ENCODE measurements at regions not wholly inside any gene's neighbourhood (a gene's known extent, or its start where the extent isn't known, plus 50 kb on each side); places are given as distances from the start of the nearest gene placed in this dataset.

GRCh38 chr14:26157517-26157916 lies 440.3 kb downstream of the NOVA1 start:
- Histone ChIP-seq H3F3A (replicated peaks; ENCODE audit: insufficient read depth) (no peaks in the 10 kb centered on the region), H3K9me2 (no peaks in the 10 kb centered on the region), H4K20me1 (ENCODE audit: insufficient read depth) (no peaks in the 10 kb centered on the region), H3K9me3 (no peaks in the 10 kb centered on the region), H3K27ac (ENCODE audit: low read depth in 2 of 2, low read length in 1 of 2) (no peak overlapping the region), H3K27me3 (ENCODE audit: insufficient read depth) (no peaks in the 10 kb centered on the region), H2AFZ (ENCODE audit: low read depth) (no peak overlapping the region), H3K9ac (no peak overlapping the region), H3K4me2 (no peak overlapping the region), H3K79me2 (ENCODE audit: insufficient read depth) (no peaks in the 10 kb centered on the region), H3K36me3 (replicated peaks in 1 of 2; ENCODE audit: control insufficient read depth in 1 of 2, insufficient read depth in 2 of 2, low read length in 1 of 2) (no peaks in the 10 kb centered on the region), H3K4me3 (ENCODE audit: low read depth in 2 of 2, low read length in 1 of 2) (no peak overlapping the region), H3K4me1 (ENCODE audit: control insufficient read depth in 1 of 2, insufficient read depth in 2 of 2, low read depth in 1 of 2, low read length in 1 of 2) (no peaks in the 10 kb centered on the region)
- ChIA-PET CTCF (no interaction called here), POLR2A (no interaction called here)
- 0% methylated on average over 1 of the region's 1 CpG for WGBS (ENCODE audit: low lambda C conversion rate)
- DNase-seq, result no peak
- no peak for TF ChIP-seq MAX (IDR thresholded peaks at IDR 0.05; ENCODE audit: low read depth)
- no peak for TF ChIP-seq MXI1 (IDR thresholded peaks at IDR 0.05; ENCODE audit: low read depth, low read length)
- TF ChIP-seq, protein P1, sequence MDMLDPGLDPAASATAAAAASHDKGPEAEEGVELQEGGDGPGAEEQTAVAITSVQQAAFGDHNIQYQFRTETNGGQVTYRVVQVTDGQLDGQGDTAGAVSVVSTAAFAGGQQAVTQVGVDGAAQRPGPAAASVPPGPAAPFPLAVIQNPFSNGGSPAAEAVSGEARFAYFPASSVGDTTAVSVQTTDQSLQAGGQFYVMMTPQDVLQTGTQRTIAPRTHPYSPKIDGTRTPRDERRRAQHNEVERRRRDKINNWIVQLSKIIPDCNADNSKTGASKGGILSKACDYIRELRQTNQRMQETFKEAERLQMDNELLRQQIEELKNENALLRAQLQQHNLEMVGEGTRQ (IDR thresholded peaks at IDR 0.05; ENCODE audit: borderline replicate concordance, low read depth, low read length), result no peak
- no peak for TF ChIP-seq CTCF (IDR thresholded peaks at IDR 0.05)
- no peak for TF ChIP-seq NRF1 (IDR thresholded peaks at IDR 0.05; ENCODE audit: low read depth, low read length)

DNA sequence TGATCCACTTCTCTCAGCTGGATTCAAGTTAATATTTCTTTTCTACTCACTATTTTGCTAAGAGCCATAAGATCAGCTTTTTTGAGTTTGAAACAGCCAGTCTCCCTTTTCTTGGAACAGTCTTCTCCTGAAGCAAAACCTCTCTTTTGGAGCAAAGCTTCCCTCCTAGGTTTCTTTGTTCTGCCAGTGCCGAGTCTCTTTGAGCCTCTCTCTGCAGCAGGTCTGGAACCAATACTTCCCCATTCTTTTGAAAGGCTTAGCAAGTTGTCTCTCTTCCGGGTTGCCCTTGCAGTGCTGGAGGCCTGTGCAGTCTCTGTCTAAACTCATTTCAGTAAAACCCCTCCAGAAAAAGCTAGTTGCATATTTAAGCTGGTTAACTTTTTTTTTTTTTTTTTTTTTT lies 454.8 kb downstream of the NOVA1 start:
- POLR2A ChIA-PET, result no interaction called here
- no peak overlapping the region for H3K4me3 ChIP-seq (ENCODE audit: low read depth in 2 of 2, low read length in 1 of 2)
- WGBS (ENCODE audit: low lambda C conversion rate), result 2% methylated on average over 2 of the region's 2 CpGs
- H3F3A ChIP-seq (replicated peaks; ENCODE audit: insufficient read depth), result no peaks in the 10 kb centered on the region
- no peaks in the 10 kb centered on the region for H3K36me3 ChIP-seq (replicated peaks in 1 of 2; ENCODE audit: control insufficient read depth in 1 of 2, insufficient read depth in 2 of 2, low read length in 1 of 2)
- no peaks in the 10 kb centered on the region for H4K20me1 ChIP-seq (ENCODE audit: insufficient read depth)
- no peaks in the 10 kb centered on the region for H3K27me3 ChIP-seq (ENCODE audit: insufficient read depth)
- H3K27ac ChIP-seq (ENCODE audit: low read depth in 2 of 2, low read length in 1 of 2), result no peak overlapping the region
- no peak overlapping the region for H3K4me2 ChIP-seq
- H3K4me1 ChIP-seq (ENCODE audit: control insufficient read depth in 1 of 2, insufficient read depth in 2 of 2, low read depth in 1 of 2, low read length in 1 of 2), result no peaks in the 10 kb centered on the region
- CTCF ChIA-PET, result no interaction called here
- H3K9me3 ChIP-seq, result no peaks in the 10 kb centered on the region
- no peak for DNase-seq
- no peak overlapping the region for H2AFZ ChIP-seq (ENCODE audit: low read depth)
- TF ChIP-seq JUND (IDR thresholded peaks at IDR 0.05) (no peak), CTCF (IDR thresholded peaks at IDR 0.05) (no peak), MEF2A (IDR thresholded peaks at IDR 0.05; ENCODE audit: borderline replicate concordance, low read depth) (no peak), IRF3 (IDR thresholded peaks at IDR 0.05; ENCODE audit: low read depth, low read length) (no peak), POLR2AphosphoS5 (IDR thresholded peaks at IDR 0.05; ENCODE audit: low read depth, low read length) (no peak), SIN3A (IDR thresholded peaks at IDR 0.05; ENCODE audit: borderline replicate concordance, low read depth, low read length) (no peak), FOSL2 (IDR thresholded peaks at IDR 0.05; ENCODE audit: borderline replicate concordance, low read depth) (no peak), ELF1 (IDR thresholded peaks at IDR 0.05) (no peak), FOXJ3 (CRISPR knock-in tag; IDR thresholded peaks at IDR 0.05) (no peak), ZBTB33 (IDR thresholded peaks at IDR 0.05; ENCODE audit: borderline replicate concordance, low read depth) (no peak)
- TF ChIP-seq, protein P2, sequence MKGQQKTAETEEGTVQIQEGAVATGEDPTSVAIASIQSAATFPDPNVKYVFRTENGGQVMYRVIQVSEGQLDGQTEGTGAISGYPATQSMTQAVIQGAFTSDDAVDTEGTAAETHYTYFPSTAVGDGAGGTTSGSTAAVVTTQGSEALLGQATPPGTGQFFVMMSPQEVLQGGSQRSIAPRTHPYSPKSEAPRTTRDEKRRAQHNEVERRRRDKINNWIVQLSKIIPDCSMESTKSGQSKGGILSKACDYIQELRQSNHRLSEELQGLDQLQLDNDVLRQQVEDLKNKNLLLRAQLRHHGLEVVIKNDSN (IDR thresholded peaks at IDR 0.05; ENCODE audit: borderline replicate concordance, low read depth), result no peak
- TF ChIP-seq, protein P3, sequence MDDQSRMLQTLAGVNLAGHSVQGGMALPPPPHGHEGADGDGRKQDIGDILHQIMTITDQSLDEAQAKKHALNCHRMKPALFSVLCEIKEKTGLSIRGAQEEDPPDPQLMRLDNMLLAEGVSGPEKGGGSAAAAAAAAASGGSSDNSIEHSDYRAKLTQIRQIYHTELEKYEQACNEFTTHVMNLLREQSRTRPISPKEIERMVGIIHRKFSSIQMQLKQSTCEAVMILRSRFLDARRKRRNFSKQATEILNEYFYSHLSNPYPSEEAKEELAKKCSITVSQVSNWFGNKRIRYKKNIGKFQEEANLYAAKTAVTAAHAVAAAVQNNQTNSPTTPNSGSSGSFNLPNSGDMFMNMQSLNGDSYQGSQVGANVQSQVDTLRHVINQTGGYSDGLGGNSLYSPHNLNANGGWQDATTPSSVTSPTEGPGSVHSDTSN (IDR thresholded peaks at IDR 0.05), result no peak
- H3K79me2 ChIP-seq (ENCODE audit: insufficient read depth), result no peaks in the 10 kb centered on the region
- no peaks in the 10 kb centered on the region for H3K9me2 ChIP-seq
- no peak overlapping the region for H3K9ac ChIP-seq

Measured in SK-N-SH (cell line).